Loucy (cell line): ENCODE measurements at regions not wholly inside any gene's neighbourhood (a gene's known extent, or its start where the extent isn't known, plus 50 kb on each side); places are given as distances from the start of the nearest gene placed in this dataset.

Source experiments
- H2AFZ ChIP-seq: fragments of 200-600 bp; sonication (generic); 2 replicates; pipeline ENCODE4 v1.6.0; 2016; ENCODE audit warnings: antibody characterized with exemption, mild to moderate bottlenecking, low read length, moderate library complexity
- H3F3A ChIP-seq: fragments of 200-600 bp; 2 replicates; pipeline ENCODE4 v1.6.0; 2016; ENCODE audit warnings: antibody characterized with exemption, low read depth, mild to moderate bottlenecking
- H3K27me3 ChIP-seq: fragments of 200-600 bp; sonication (generic); 2 replicates; pipeline ENCODE4 v1.6.1; 2014; ENCODE audit warnings: low read length, mild to moderate bottlenecking; ENCODE audit not compliant: insufficient read depth, poor library complexity, severe bottlenecking
- H3K36me3 ChIP-seq: fragments of 200-600 bp; sonication (generic); 2 replicates; pipeline ENCODE4 v1.6.1; 2016; ENCODE audit warnings: low read length; ENCODE audit not compliant: insufficient read depth
- H3K4me1 ChIP-seq: fragments of 200-600 bp; sonication (generic); 2 replicates; pipeline ENCODE4 v1.5.1; 2014; ENCODE audit warnings: low read length, mild to moderate bottlenecking; ENCODE audit not compliant: insufficient read depth, poor library complexity, severe bottlenecking
- H3K4me2 ChIP-seq: fragments of 200-600 bp; sonication (generic); 2 replicates; pipeline ENCODE4 v1.6.0; 2014; ENCODE audit warnings: antibody characterized with exemption, low read length, low read depth, mild to moderate bottlenecking; ENCODE audit not compliant: poor library complexity, severe bottlenecking
- H3K4me3 ChIP-seq: fragments of 200-600 bp; sonication (generic); 2 replicates; pipeline ENCODE4 v1.5.1; 2014; ENCODE audit warnings: low read length, mild to moderate bottlenecking, mixed read lengths; ENCODE audit not compliant: poor library complexity, severe bottlenecking
- H3K79me2 ChIP-seq: fragments of 200-600 bp; sonication (generic); 2 replicates; pipeline ENCODE4 v1.6.1; 2014; ENCODE audit warnings: low read length; ENCODE audit not compliant: insufficient read depth
- H3K9ac ChIP-seq: fragments of 200-600 bp; sonication (generic); 2 replicates; pipeline ENCODE4 v1.6.0; 2014; ENCODE audit warnings: mild to moderate bottlenecking, low read depth, low read length, moderate library complexity; ENCODE audit not compliant: poor library complexity, severe bottlenecking
- H3K9me2 ChIP-seq: fragments of 200-600 bp; sonication (generic); replicated peaks from 2 replicates; pipeline ENCODE4 v1.6.1; 2016; ENCODE audit warnings: low read depth, low read length, mixed read lengths
- H3K9me3 ChIP-seq: fragments of 200-600 bp; sonication (generic); 2 replicates; pipeline ENCODE4 v1.6.1; 2014; ENCODE audit warnings: mild to moderate bottlenecking, antibody characterized with exemption, low read length, low read depth; ENCODE audit not compliant: insufficient read depth
- H4K20me1 ChIP-seq: fragments of 200-600 bp; sonication (generic); 2 replicates; pipeline ENCODE4 v1.6.0; 2014; ENCODE audit warnings: antibody characterized with exemption, low read length, mild to moderate bottlenecking; ENCODE audit not compliant: insufficient read depth, poor library complexity, severe bottlenecking
- CTCF ChIP-seq: fragments of 200-600 bp; sonication (generic); conservative IDR thresholded peaks from 2 replicates; pipeline ENCODE4 v1.5.1; 2014; ENCODE audit warnings: mild to moderate bottlenecking, antibody characterized with exemption, low read length
- EZH2phosphoT487 ChIP-seq: fragments of 200-600 bp; IDR thresholded peaks from 2 replicates; pipeline ENCODE4 v1.6.1; 2018; ENCODE audit warnings: antibody characterized with exemption, mild to moderate bottlenecking, moderate library complexity, borderline replicate concordance

- TF ChIP-seq CTCF (no peak), EZH2phosphoT487 (no peak)
- H2AFZ ChIP-seq, result no peak overlapping the region
- no peak overlapping the region for H3K4me2 ChIP-seq
- no peaks in the 10 kb centered on the region for H3K79me2 ChIP-seq
- H3K27me3 ChIP-seq, result no peaks in the 10 kb centered on the region
- H3K9me2 ChIP-seq, result no peaks in the 10 kb centered on the region
- no peaks in the 10 kb centered on the region for H3F3A ChIP-seq
- no peaks in the 10 kb centered on the region for H4K20me1 ChIP-seq
- H3K4me3 ChIP-seq, result no peak overlapping the region
- no peaks in the 10 kb centered on the region for H3K36me3 ChIP-seq
- H3K9me3 ChIP-seq, result 0 out of 2 replicates have a peak, but pooled peaks cover 3% of the 10 kb centered on the region
- no peak overlapping the region for H3K9ac ChIP-seq
- no peaks in the 10 kb centered on the region for H3K4me1 ChIP-seq
Measured at GRCh38 chr2:226018641-226019040, 619.1 kb downstream of the NYAP2 start.

GRCh38 chr2:226017537-226017936 lies 618.0 kb downstream of the NYAP2 start:
- TF ChIP-seq CTCF (no peak), EZH2phosphoT487 (no peak)
- Histone ChIP-seq H3K36me3 (no peaks in the 10 kb centered on the region), H3K4me2 (no peak overlapping the region), H3K9me3 (0 out of 2 replicates have a peak, but pooled peaks cover 3% of the 10 kb centered on the region), H3K27me3 (no peaks in the 10 kb centered on the region), H4K20me1 (no peaks in the 10 kb centered on the region), H3K4me3 (no peak overlapping the region), H3K9me2 (no peaks in the 10 kb centered on the region), H3K79me2 (no peaks in the 10 kb centered on the region), H3K9ac (no peak overlapping the region), H3F3A (no peaks in the 10 kb centered on the region), H3K4me1 (no peaks in the 10 kb centered on the region), H2AFZ (no peak overlapping the region)

- Histone ChIP-seq H3K4me1 (no peaks in the 10 kb centered on the region), H3K79me2 (no peaks in the 10 kb centered on the region), H3K9me3 (0 out of 2 replicates have a peak, but pooled peaks cover 3% of the 10 kb centered on the region), H3K4me3 (no peak overlapping the region), H4K20me1 (no peaks in the 10 kb centered on the region), H3K9me2 (no peaks in the 10 kb centered on the region), H3K9ac (no peak overlapping the region), H3K4me2 (no peak overlapping the region), H3K27me3 (no peaks in the 10 kb centered on the region), H3F3A (no peaks in the 10 kb centered on the region), H2AFZ (no peak overlapping the region), H3K36me3 (no peaks in the 10 kb centered on the region)
- no peak for TF ChIP-seq EZH2phosphoT487
Measured at GRCh38 chr2:226017107-226017506, 617.6 kb downstream of the NYAP2 start.

GRCh38 chr2:226011716-226012450 lies 612.4 kb downstream of the NYAP2 start:
- Histone ChIP-seq H3K9me2 (no peaks in the 10 kb centered on the region), H3K4me3 (no peak overlapping the region), H3K4me2 (no peak overlapping the region), H3K9me3 (no peaks in the 10 kb centered on the region), H3F3A (no peaks in the 10 kb centered on the region), H3K9ac (no peak overlapping the region), H3K36me3 (no peaks in the 10 kb centered on the region), H3K79me2 (no peaks in the 10 kb centered on the region), H4K20me1 (no peaks in the 10 kb centered on the region), H3K27me3 (no peaks in the 10 kb centered on the region), H3K4me1 (no peaks in the 10 kb centered on the region), H2AFZ (no peak overlapping the region)
- TF ChIP-seq EZH2phosphoT487 (no peak), CTCF (no peak)
